NCI-H1105 treated with DMSO at 0.1 percent for 48 hours (cell line): ENCODE measurements at regions not wholly inside any gene's neighbourhood (a gene's known extent, or its start where the extent isn't known, plus 50 kb on each side); places are given as distances from the start of the nearest gene placed in this dataset.

Experiments used
- DNase-seq: peaks from one replicate; lab custom pipeline; 2025; lab: John Stamatoyannopoulos, UW

GRCh38 chr13:111038887-111039286, 76.2 kb upstream of the ARHGEF7 start:
- no peak for DNase-seq

DNA sequence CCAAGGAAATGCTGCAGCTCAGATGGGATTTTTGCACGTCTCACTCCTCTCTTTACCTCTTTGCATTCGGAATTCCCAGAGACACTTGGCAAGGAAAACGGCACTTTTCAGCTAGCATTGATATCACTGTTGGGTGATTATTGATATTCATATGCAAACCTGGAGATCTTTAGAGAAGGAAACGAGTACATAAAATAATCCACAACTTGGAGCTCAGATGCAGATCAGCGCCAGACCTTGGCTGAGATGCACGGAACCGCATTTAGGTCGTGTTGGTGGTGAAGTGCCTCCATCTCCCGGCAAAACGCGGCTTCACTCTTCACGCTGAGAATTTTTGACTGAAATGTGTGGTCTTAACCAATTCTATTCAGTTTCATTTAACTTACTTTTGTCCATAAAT, 77.2 kb upstream of the ARHGEF7 start:
- DNase-seq, result no peak

DNA sequence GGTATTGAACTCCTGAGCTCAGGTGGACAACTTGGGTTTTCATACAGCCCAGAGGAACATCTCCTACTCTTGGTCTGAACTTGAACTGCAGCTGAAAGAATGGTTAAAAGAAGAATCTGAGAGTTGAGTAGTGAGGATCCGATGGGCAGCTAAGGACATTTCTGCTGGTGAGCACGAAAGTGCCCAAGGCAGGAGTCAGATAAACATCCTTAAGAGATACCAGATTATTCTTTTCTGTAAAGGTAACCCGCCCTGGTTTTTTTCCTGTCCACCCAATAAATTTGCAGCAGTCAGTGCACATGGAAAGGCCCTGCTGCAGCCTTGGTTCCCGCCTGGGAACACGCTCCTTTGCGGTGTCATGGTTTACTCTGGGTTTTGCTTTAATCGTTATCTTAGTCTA, 78.4 kb upstream of the ARHGEF7 start:
- DNase-seq, result no peak

GRCh38 chr13:111035861-111036260, 79.2 kb upstream of the ARHGEF7 start:
- DNase-seq, result no peak

GRCh38 chr13:111034811-111035210, 80.3 kb upstream of the ARHGEF7 start:
- DNase-seq, result no peak

DNA sequence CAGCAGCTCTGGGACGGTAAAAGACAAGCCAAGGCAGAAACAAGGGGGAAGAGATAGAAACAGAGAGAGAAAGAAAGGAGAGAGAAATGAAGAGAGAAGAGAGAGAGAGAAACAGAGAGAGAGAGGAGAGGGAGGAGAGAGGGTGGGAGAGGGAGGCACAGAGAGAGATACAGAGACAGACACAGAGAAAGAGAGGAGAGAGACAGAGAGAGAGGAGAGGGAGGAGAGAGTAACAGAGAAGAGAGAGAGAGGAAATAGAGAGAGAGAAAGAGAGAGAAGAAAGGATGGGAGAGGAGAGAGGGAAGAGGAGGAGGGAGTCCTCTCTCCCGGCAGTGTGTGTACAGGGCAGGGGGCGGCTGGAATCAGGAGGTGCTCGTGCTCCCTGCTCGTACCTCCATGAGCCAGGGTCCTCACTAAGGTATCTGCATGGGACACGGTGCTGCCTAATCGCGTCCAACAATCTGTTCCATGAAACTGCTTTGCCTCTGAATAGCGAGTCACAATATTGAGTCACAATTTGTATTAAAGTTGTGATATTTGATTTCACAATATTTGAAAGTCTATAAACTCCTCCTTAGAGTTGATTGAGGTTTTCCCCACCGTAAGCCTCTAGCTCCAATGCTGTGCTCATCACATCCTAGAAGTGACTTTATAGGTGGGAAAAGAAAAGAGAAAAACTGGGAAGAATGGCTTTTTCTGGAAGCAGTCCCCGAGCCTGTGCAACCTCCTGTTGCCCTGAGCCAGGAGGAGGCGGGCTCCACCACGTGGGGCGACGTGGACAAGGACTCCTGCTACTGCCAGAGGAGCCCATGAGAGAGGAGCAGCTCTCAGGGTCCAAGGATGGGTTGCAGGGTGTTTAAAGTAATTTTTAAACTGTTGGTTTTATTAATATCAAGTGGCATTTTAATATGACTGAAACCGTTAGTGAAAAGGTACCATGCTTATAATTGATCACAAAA, 81.7 kb upstream of the ARHGEF7 start:
- no peak for DNase-seq

GRCh38 chr13:111031531-111031961, 83.6 kb upstream of the ARHGEF7 start:
- DNase-seq, result no peak

DNA sequence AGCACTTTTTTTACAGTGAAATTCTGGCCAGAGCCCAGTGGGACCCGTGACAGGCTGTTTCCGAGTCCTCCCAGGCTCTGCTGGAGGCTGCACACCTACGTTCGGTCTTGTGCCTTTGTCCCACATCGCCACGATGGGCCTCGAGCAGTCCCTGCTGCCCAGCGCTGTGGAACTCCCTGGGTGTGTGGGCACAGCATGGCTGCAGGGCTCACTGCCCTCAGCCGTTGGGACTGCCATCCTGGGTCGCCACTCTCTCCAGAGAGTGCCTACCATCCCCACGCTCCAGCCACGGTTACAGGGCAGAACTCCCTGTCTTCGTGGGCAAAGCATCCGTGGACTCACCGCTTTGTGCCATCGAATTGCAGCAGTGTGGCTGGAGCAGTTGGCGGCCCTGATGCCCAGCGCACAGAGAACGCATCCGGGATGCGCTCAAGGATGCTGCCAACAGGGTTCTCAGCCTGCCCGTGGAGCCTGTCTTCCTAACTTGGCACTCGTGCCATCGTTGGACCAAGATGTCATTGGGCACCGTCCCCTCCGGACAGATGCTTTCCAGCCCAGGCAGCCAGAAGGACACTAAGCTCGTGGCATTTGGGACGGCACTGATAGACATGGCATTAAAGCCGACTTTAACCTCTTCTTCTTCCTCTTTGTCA, 85.0 kb upstream of the ARHGEF7 start:
- no peak for DNase-seq

GRCh38 chr13:111027458-111028439, 87.4 kb upstream of the ARHGEF7 start:
- no peak for DNase-seq

GRCh38 chr13:111025310-111025709, 89.8 kb upstream of the ARHGEF7 start:
- no peak for DNase-seq

- DNase-seq, result no peak
Observed at GRCh38 chr13:111022886-111023285, 92.2 kb upstream of the ARHGEF7 start.

- no peak for DNase-seq
Observed at GRCh38 chr13:111022241-111022640, 92.9 kb upstream of the ARHGEF7 start.

DNA sequence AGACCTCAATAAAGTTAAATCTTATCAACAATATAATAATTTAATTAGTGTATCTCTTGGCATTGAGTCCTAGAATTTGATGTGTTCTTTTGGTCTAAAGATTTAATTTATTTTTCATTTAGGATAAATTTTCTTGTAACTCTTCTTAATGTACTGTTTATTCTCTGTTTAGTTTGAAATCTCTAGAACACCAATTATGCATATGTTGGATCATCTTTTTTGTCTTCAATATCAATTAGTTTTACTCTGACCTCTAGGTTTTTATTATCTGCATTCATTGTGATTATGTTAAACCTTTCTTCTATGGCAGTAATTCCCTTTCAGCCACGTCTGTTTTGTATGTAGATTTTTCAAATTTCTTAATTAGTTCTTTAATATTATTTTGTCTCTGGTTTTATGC, 93.8 kb upstream of the ARHGEF7 start:
- no peak for DNase-seq

DNA sequence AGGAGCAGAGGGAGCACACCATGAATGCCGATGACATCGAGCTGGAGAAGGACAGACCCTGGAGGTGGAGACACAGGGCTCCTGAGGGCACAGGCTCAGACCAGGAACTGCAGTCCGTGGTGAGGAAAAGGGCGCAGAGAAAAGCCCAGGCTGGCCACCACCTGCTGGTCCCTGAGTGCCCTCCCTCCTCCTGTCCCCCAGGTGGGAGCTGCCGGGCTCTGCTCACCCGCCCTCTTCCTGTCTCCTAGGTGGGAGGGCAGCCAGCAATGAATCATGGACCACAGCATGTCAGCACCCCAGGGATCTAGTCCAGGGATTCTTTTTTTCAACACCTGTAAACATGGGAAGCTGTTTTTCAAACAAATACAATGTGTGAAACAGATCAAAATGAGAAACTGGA, 94.6 kb upstream of the ARHGEF7 start:
- no peak for DNase-seq

DNA sequence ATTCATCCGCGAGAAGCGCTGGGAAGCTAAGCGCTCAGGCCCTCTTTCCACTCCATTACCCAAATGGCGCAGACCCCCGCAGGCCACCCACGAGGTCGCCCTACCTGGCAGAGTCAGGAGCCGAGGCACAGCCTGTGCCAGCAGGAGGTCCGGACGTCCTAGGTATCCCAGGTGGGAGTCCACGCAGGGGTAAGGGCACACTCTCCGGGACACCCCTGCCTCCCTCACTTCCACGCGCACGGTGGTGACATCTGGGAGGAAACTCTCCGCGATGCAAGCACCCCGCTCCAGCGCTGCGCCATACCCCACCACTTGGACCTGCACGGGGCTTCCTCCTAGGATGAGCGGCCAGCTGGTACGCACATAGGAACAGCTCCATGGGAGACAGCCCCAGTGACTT, 95.1 kb upstream of the ARHGEF7 start:
- no peak for DNase-seq

DNA sequence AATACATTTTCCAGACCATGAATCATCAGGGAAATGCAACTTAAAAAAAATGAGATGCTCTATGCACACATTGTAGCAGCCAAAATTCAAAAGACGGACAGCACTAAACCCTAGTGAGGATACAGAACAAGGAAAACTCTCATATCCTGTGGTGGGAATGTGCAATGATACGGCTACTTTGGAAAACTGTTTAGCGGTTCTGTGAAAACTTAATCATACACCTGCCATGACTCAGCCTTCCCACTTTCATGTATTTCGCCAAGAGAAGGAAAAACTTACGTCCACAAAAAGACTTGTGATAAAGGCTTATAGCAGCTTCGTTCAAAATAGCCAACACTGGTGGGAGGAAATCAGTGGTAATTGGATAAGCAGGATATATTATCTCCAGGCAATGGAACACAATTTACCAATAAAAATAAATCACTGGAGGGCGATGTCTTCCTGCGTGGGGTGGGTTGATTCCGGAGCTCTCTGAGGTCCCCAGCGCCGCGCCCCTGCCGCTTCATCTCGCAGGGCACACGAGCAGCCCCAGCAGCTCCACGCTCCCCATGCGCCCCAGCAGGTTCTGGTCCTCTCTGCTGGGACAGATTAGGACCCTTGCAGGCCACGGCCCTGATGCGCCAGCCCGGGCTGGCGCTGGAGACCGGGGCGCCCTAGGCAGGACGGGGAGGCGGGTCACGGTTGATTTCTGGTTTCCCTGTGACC, 97.2 kb upstream of the ARHGEF7 start:
- no peak for DNase-seq

- DNase-seq, result no peak
Observed at GRCh38 chr13:111013196-111013595, 98.3 kb upstream of the ANKRD10 start.

DNA sequence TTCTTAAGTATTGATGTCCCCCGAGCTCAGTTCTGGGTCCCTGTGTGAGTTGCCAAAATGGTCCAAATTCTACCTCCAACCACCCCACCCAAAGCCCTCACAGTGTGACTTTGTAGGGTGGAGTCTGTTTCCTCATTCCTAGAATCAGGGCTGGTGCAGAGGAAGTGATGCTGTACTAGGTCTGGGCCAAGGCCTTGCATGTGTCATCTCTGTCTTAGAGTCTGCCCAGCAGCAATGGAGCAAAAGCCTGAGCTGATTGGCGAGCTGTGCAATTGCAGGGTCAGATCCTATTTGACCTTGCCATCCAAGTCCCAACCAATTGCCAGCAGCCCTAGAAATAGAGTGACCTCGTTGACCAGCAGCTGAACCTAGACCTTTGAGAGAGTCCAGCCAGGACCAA, 97.0 kb upstream of the ANKRD10 start:
- DNase-seq, result no peak

- no peak for DNase-seq
Observed at GRCh38 chr13:111008351-111008750, 93.5 kb upstream of the ANKRD10 start.

- no peak for DNase-seq
Observed at GRCh38 chr13:111007209-111007608, 92.3 kb upstream of the ANKRD10 start.

GRCh38 chr13:111006506-111007031, 91.7 kb upstream of the ANKRD10 start:
- DNase-seq, result no peak
